ENCODE measurements at regions not wholly inside any gene's neighbourhood (a gene's known extent, or its start where the extent isn't known, plus 50 kb on each side); places are given as distances from the start of the nearest gene placed in this dataset.

DNA sequence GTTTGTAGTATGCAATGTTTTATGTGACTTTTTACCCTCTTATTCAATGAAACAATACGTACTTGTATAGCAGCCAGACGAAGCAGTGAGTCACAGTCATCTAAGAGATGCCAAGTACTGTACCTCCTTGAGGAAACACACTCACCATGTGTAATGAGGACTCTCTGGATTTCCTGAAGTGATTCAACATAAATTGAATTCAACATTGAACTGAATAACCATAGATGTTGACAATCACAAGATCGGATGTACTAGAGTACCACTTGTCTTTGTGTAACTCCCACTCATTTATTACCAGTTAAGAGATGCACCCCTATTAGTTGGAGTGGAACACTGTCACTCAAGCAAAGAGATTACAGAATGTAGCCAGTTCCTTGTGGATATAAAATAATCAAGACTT lies 175.2 kb upstream of the HMGA2 start:
- Histone ChIP-seq H4K20me1 (ENCODE audit: insufficient read depth, low read length) (no peaks in the 10 kb centered on the region), H2AFZ (ENCODE audit: low read length) (no peak overlapping the region), H3K9me2 (ENCODE audit: insufficient read depth, low read length) (no peaks in the 10 kb centered on the region), H3K4me2 (ENCODE audit: low read length) (no peak overlapping the region), H3K4me3 (ENCODE audit: low read depth, low read length, poor library complexity, severe bottlenecking) (no peak overlapping the region), H3K79me2 (ENCODE audit: insufficient read depth, low read depth, low read length) (no peaks in the 10 kb centered on the region), H3K4me1 (ENCODE audit: insufficient read depth, low read length, poor library complexity, severe bottlenecking) (no peaks in the 10 kb centered on the region), H3K9me3 (ENCODE audit: low read length) (no peaks in the 10 kb centered on the region), H3K27ac (ENCODE audit: low read depth, low read length, poor library complexity, severe bottlenecking) (no peak overlapping the region), H3K36me3 (ENCODE audit: insufficient read depth, low read length) (no peaks in the 10 kb centered on the region)
- CTCF ChIA-PET (ENCODE audit: unreplicated experiment), result no interaction called here
- intact Hi-C loops (cut with micrococcal nuclease; ENCODE audit: unreplicated experiment), result no loop called here
- POLR2A ChIA-PET, result no interaction called here
- BruUV-seq (replicated peaks), result no TSS peak
- TF ChIP-seq, protein P1, sequence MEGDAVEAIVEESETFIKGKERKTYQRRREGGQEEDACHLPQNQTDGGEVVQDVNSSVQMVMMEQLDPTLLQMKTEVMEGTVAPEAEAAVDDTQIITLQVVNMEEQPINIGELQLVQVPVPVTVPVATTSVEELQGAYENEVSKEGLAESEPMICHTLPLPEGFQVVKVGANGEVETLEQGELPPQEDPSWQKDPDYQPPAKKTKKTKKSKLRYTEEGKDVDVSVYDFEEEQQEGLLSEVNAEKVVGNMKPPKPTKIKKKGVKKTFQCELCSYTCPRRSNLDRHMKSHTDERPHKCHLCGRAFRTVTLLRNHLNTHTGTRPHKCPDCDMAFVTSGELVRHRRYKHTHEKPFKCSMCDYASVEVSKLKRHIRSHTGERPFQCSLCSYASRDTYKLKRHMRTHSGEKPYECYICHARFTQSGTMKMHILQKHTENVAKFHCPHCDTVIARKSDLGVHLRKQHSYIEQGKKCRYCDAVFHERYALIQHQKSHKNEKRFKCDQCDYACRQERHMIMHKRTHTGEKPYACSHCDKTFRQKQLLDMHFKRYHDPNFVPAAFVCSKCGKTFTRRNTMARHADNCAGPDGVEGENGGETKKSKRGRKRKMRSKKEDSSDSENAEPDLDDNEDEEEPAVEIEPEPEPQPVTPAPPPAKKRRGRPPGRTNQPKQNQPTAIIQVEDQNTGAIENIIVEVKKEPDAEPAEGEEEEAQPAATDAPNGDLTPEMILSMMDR (conservative IDR thresholded peaks at IDR 0.05; ENCODE audit: low read length), result no peak
- no peak for TF ChIP-seq EZH2phosphoT487 (IDR thresholded peaks at IDR 0.05; ENCODE audit: borderline replicate concordance, low read depth, low read length)
- no peak for DNase-seq (ENCODE audit: low spot score)

DNA sequence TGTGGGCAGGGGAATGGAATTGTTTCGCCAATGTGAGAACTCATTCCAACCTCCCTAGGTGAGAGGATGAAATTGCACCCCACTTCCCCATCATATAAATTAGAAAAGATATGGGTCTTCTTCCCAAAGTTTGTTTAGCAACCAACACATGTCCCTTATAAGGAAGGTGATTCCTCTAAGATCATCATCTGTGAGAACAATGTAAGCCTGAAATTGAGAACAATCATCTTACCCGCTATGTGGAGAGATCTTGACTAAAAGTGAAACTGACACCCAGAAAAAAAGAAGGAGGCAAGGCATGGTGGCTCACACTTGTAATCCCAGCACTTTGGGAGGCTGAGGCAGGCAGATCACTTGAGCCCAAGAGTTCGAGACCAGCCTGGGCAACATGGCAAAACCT lies 173.2 kb upstream of the HMGA2 start:
- intact Hi-C loops (cut with micrococcal nuclease; ENCODE audit: unreplicated experiment), result no loop called here
- no peak for TF ChIP-seq EZH2phosphoT487 (IDR thresholded peaks at IDR 0.05; ENCODE audit: borderline replicate concordance, low read depth, low read length)
- TF ChIP-seq, protein P1 (conservative IDR thresholded peaks at IDR 0.05; ENCODE audit: low read length), result no peak
- ChIA-PET CTCF (ENCODE audit: unreplicated experiment) (no interaction called here), POLR2A (interaction anchor here (0.6 kb wide), 2 partner anchors 111 to 240 kb away, joined by 5 read pairs; no protein-coding TSS in a partner anchor)
- no peaks in the 10 kb centered on the region for H3K36me3 ChIP-seq (ENCODE audit: insufficient read depth, low read length)
- H3K9me3 ChIP-seq (ENCODE audit: low read length), result no peaks in the 10 kb centered on the region
- no peaks in the 10 kb centered on the region for H4K20me1 ChIP-seq (ENCODE audit: insufficient read depth, low read length)
- H3K4me2 ChIP-seq (ENCODE audit: low read length), result no peak overlapping the region
- DNase-seq (ENCODE audit: low spot score), result no peak
- H2AFZ ChIP-seq (ENCODE audit: low read length), result no peak overlapping the region
- no peaks in the 10 kb centered on the region for H3K9me2 ChIP-seq (ENCODE audit: insufficient read depth, low read length)
- no TSS peak for BruUV-seq (replicated peaks)
- no peaks in the 10 kb centered on the region for H3K79me2 ChIP-seq (ENCODE audit: insufficient read depth, low read depth, low read length)
- H3K4me3 ChIP-seq (ENCODE audit: low read depth, low read length, poor library complexity, severe bottlenecking), result no peak overlapping the region
- no peaks in the 10 kb centered on the region for H3K4me1 ChIP-seq (ENCODE audit: insufficient read depth, low read length, poor library complexity, severe bottlenecking)
- no peak overlapping the region for H3K27ac ChIP-seq (ENCODE audit: low read depth, low read length, poor library complexity, severe bottlenecking)

DNA sequence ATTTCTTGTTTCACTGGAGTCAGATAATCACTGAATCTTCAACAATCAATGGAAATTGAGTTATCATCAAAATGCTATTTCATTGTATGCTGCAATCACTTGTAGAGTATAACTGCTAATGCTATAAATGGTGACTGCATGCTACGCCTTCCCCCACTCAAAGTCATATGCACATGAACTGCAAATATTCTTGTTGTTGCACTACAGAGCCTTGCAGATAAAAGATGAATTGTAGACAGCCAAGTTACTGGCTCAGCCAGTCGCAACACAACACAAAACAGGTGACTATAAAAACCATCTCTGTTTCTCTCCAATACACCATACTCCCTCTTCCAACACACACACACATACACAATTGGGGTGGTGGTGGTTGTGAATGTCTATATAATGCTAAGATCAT lies 171.0 kb upstream of the HMGA2 start:
- POLR2A ChIA-PET, result interaction anchor here (0.6 kb wide), 1 partner anchor 1057 kb away, joined by 3 read pairs; no protein-coding TSS in a partner anchor
- no peaks in the 10 kb centered on the region for H3K9me3 ChIP-seq (ENCODE audit: low read length)
- no peak for DNase-seq (ENCODE audit: low spot score)
- intact Hi-C loops (cut with micrococcal nuclease; ENCODE audit: unreplicated experiment), result no loop called here
- no peak overlapping the region for H3K4me2 ChIP-seq (ENCODE audit: low read length)
- H3K9me2 ChIP-seq (ENCODE audit: insufficient read depth, low read length), result no peaks in the 10 kb centered on the region
- H2AFZ ChIP-seq (ENCODE audit: low read length), result no peak overlapping the region
- TF ChIP-seq, protein P1 (conservative IDR thresholded peaks at IDR 0.05; ENCODE audit: low read length), result no peak
- TF ChIP-seq EZH2phosphoT487 (IDR thresholded peaks at IDR 0.05; ENCODE audit: borderline replicate concordance, low read depth, low read length), result no peak
- H3K79me2 ChIP-seq (ENCODE audit: insufficient read depth, low read depth, low read length), result no peaks in the 10 kb centered on the region
- no TSS peak for BruUV-seq (replicated peaks)
- no peaks in the 10 kb centered on the region for H3K36me3 ChIP-seq (ENCODE audit: insufficient read depth, low read length)
- H3K4me3 ChIP-seq (ENCODE audit: low read depth, low read length, poor library complexity, severe bottlenecking), result no peak overlapping the region
- H3K4me1 ChIP-seq (ENCODE audit: insufficient read depth, low read length, poor library complexity, severe bottlenecking), result no peaks in the 10 kb centered on the region
- no peak overlapping the region for H3K27ac ChIP-seq (ENCODE audit: low read depth, low read length, poor library complexity, severe bottlenecking)
- CTCF ChIA-PET (ENCODE audit: unreplicated experiment), result no interaction called here
- H4K20me1 ChIP-seq (ENCODE audit: insufficient read depth, low read length), result no peaks in the 10 kb centered on the region

Measured in OCI-LY7 (cell line).